Fibroblast of mammary gland (primary cell): ENCODE measurements at regions not wholly inside any gene's neighbourhood (a gene's known extent, or its start where the extent isn't known, plus 50 kb on each side); places are given as distances from the start of the nearest gene placed in this dataset.

ENCODE experiments used
- DNase-seq: peaks from one replicate; pipeline ENCODE4 v3.0.0-alpha.2; 2010; ENCODE audit warnings: low read depth
- H3K4me3 ChIP-seq: 2 replicates; pipeline ENCODE4 v1.5.1; 2011; ENCODE audit warnings: low read depth, mild to moderate bottlenecking, low read length, moderate library complexity; ENCODE audit not compliant: control insufficient read depth
- TF ChIP-seq, protein P1 (sequence below): conservative IDR thresholded peaks from 2 replicates; pipeline ENCODE4 v1.5.1; 2011; ENCODE audit warnings: low read depth, low read length, inconsistent platforms; ENCODE audit not compliant: control insufficient read depth, insufficient read depth

DNA sequence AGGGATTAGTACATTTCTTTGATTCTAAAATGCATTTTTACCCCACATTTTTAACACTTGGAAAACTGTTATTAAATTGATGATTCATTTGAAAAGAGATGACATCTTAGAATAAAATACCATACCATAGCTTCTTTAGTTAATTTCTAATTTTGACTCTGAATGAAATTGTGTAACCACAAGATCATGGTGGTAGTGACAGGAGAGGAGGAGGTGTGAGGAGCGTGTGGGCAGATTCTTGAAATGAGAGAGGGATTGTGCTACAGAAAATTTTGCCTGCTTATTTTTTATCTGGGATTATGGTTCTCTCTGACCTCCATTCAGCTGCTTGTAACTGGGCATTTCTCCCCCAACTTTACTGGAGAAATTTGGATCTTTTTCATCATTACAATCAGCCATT, 173.3 kb upstream of the CLINT1 start:
- no peak overlapping the region for H3K4me3 ChIP-seq
- DNase-seq, result no peak
- TF ChIP-seq, protein P1, sequence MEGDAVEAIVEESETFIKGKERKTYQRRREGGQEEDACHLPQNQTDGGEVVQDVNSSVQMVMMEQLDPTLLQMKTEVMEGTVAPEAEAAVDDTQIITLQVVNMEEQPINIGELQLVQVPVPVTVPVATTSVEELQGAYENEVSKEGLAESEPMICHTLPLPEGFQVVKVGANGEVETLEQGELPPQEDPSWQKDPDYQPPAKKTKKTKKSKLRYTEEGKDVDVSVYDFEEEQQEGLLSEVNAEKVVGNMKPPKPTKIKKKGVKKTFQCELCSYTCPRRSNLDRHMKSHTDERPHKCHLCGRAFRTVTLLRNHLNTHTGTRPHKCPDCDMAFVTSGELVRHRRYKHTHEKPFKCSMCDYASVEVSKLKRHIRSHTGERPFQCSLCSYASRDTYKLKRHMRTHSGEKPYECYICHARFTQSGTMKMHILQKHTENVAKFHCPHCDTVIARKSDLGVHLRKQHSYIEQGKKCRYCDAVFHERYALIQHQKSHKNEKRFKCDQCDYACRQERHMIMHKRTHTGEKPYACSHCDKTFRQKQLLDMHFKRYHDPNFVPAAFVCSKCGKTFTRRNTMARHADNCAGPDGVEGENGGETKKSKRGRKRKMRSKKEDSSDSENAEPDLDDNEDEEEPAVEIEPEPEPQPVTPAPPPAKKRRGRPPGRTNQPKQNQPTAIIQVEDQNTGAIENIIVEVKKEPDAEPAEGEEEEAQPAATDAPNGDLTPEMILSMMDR, result no peak

DNA sequence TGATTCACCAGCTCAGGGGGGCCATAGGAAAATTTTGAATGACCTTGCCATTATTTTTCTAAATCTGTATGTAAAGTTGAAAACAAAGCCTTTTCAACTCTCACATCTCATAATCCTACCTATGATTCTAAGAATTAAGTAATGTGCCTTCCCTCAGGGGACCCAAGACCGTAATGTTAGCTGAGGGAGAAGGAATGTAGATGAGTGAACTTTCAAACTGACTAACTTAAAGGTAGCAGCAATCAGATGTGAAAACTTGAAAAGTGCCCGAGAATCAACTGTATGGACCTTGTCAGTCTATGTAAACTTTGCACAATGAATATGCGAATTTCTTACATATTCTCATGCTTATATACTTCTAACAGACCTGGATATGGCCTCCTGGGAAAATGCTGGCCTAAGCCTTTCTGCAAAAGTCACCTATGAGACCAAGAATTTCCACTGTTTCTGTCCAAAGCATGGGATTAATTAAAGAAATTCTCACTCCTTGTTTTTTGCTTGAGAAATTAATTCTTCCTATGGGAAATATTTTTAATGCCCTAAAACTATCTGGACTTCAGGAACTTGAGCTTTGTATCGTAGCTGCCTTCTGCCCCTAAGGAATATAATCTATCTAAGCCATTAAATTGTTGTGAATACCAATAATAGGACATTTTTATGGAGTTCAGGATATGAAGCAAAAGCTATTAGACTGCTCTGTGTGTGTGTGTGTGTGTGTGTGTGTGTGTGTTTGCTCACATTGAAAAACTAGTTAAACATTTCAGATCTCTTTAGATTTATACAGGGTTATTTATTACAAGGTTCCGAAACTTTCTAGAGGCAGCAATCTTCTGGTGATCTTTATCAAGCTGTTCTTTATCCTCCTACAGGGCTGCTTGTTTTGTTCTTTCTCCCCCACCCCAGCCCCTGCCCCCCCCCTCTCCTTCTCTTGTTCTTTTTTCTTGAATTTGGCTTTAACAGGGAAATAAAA, 169.1 kb upstream of the CLINT1 start:
- peak; percentile 40 for DNase-seq
- TF ChIP-seq, protein P1, result no peak
- H3K4me3 ChIP-seq, result no peak overlapping the region

DNA sequence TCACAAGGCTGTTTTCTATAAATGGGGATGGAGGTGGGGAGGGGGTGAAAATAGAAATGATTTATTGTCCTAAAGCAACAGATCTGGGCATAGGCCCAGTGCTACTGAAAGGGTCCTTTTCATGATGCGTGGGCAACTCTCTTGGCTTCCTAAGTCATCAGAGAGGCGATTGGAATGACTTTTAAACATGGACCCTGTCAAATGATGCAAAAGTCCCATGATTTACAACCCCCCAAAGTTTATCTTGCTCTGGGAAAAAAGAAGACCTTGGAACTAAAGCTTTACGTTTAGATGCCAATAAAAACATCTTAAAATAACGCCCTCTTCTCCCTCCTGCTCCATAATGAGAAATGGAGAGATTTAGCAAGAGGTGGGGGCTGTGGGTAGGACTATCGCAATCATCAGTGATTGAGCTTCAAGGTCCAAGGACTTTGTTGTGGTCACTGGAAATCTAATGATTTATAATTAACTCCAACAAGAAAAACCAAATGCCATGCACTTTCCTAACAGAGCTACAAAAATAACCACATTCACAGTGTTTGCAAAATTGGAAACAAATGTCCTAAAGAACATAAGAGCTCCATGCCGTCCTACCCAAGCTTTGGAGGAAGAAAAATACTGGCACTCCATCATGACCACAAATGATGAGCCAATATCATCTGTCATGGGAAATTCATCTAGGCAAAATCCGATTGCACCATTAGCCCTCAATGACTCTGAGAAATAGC, 167.5 kb upstream of the CLINT1 start:
- TF ChIP-seq, protein P1, result no peak
- DNase-seq, result peak; percentile 99
- no peak overlapping the region for H3K4me3 ChIP-seq

DNA sequence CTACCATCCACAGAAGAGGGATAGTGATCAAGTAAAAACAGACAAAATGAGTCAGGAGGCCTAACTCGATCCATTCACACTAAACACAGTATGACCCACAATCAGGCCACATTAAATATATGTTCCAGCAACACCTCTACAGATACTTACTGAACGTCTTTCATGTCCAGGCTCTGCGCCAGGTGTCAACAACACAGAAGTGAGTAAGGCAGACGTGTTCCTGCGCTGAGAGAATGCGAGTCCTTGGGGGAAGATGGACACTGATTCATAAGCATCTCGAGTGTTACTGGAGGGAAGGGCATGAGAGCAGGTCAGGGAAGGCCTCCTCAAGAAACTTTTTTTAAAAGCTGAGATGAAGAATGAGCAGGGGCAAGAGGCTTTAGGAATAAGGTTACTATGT, 164.3 kb upstream of the CLINT1 start:
- H3K4me3 ChIP-seq, result no peak overlapping the region
- DNase-seq, result peak; percentile 94
- TF ChIP-seq, protein P1, result no peak

DNA sequence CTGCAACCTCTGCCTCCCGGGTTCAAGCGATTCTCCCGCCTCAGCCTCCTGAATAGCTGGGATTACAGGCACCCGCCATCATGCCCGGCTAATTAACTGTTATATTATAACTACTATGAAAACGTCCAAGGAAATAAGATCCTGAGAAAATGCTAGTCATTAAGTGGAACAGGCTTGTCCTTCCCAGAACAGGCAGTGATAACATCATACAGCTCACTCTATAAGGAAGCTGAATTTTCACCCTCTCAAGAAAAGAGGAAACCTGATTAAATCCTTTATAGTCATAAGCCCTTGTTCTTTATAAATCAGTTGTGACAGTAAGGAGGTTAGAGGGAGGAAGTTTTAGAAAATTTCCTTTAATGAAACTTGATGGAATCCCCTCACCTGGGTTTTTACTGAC, 163.9 kb upstream of the CLINT1 start:
- no peak for DNase-seq
- H3K4me3 ChIP-seq, result no peak overlapping the region
- TF ChIP-seq, protein P1, result no peak

DNA sequence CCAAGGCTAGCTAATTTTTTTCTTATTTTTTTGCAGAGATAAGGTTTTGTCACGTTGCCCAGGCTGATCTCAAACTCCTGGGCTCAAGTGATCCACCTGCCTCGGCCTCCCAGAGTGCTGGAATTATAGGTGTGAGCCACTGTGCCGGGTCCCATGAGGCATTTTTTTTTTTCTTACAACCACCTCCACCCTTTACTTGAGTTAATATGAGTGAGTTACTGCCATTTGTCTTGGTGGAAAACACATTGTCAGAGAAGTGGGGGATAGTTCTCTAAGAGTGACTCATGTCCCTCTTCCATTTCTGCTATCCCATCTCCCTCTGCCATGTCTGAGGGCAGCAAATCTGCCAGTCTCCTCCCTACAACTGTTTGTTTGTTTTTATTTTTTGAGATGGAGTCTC, 163.4 kb upstream of the CLINT1 start:
- H3K4me3 ChIP-seq, result no peak overlapping the region
- TF ChIP-seq, protein P1, result no peak
- DNase-seq, result peak; percentile 19
